ENCODE measurements at regions not wholly inside any gene's neighbourhood (a gene's known extent, or its start where the extent isn't known, plus 50 kb on each side); places are given as distances from the start of the nearest gene placed in this dataset.

GRCh38 chr5:54616518-54617220 lies 99.1 kb downstream of the SNX18 start:
- TF ChIP-seq GATA3 (IDR thresholded peaks at IDR 0.05; ENCODE audit: low read depth, low read length) (no peak), GATA2 (IDR thresholded peaks at IDR 0.05; ENCODE audit: low read depth, low read length) (no peak)
